GM19328 (cell line): ENCODE measurements at regions not wholly inside any gene's neighbourhood (a gene's known extent, or its start where the extent isn't known, plus 50 kb on each side); places are given as distances from the start of the nearest gene placed in this dataset.
A peak's percentile ranks its signal among the peaks of the same experiment; 100 is the strongest.
"Not testable (repeated sequence)": the region's sequence is repeated elsewhere in the genome, so short reads cannot be mapped to it uniquely, and the experiment has no call there.

Source experiments
- ATAC-seq: cut with Tn5 transposase; IDR thresholded peaks from one replicate; pipeline ENCODE4 v1.9.1; 2021; ENCODE audit warnings: mild to moderate bottlenecking, moderate library complexity; ENCODE audit not compliant: unreplicated experiment

GRCh38 chr3:82201316-82201715 is 439.9 kb upstream of the GBE1 start:
- no peak for ATAC-seq

- ATAC-seq: no peak
These were observed 436.6 kb upstream of the GBE1 start for GRCh38 chr3:82198009-82198408.

GRCh38 chr3:82196645-82197044 is 435.2 kb upstream of the GBE1 start:
- ATAC-seq: no peak

- ATAC-seq: no peak
These were observed 433.4 kb upstream of the GBE1 start for GRCh38 chr3:82194870-82195269.

GRCh38 chr3:82186017-82186416 is 424.6 kb upstream of the GBE1 start:
- no peak for ATAC-seq

GRCh38 chr3:82179291-82179690 is 417.8 kb upstream of the GBE1 start:
- ATAC-seq: no peak

GRCh38 chr3:82178291-82178690 is 416.8 kb upstream of the GBE1 start:
- ATAC-seq: no peak

GRCh38 chr3:82177774-82178173 is 416.3 kb upstream of the GBE1 start:
- no peak for ATAC-seq

- no peak for ATAC-seq
These were observed 403.8 kb upstream of the GBE1 start for GRCh38 chr3:82165266-82165665.

- no peak for ATAC-seq
These were observed 402.6 kb upstream of the GBE1 start for GRCh38 chr3:82163907-82164520.

GRCh38 chr3:82157952-82158351 is 396.5 kb upstream of the GBE1 start:
- ATAC-seq: no peak

GRCh38 chr3:82153892-82154291 is 392.4 kb upstream of the GBE1 start:
- ATAC-seq: not testable (repeated sequence)

- ATAC-seq: no peak
These were observed 384.3 kb upstream of the GBE1 start for GRCh38 chr3:82145742-82146141.

- ATAC-seq: no peak
These were observed 383.4 kb upstream of the GBE1 start for GRCh38 chr3:82144811-82145210.

GRCh38 chr3:82143661-82144412 is 382.4 kb upstream of the GBE1 start:
- ATAC-seq: no peak

- no peak for ATAC-seq
These were observed 380.1 kb upstream of the GBE1 start for GRCh38 chr3:82141592-82141991.

- ATAC-seq: no peak
These were observed 376.4 kb upstream of the GBE1 start for GRCh38 chr3:82137861-82138260.

GRCh38 chr3:82137050-82137449 is 375.6 kb upstream of the GBE1 start:
- no peak for ATAC-seq

- ATAC-seq: peak; percentile 85
These were observed 371.7 kb upstream of the GBE1 start for GRCh38 chr3:82133070-82133606.

- ATAC-seq: no peak
These were observed 371.0 kb upstream of the GBE1 start for GRCh38 chr3:82132210-82133069.

GRCh38 chr3:82130046-82130445 is 368.6 kb upstream of the GBE1 start:
- no peak for ATAC-seq
